GM12878 (cell line): ENCODE measurements at regions not wholly inside any gene's neighbourhood (a gene's known extent, or its start where the extent isn't known, plus 50 kb on each side); places are given as distances from the start of the nearest gene placed in this dataset.

Source experiments
- ATAC-seq: fragments of 200-7000 bp; cut with Tn5 transposase; 3 replicates; pipeline ENCODE4 v1.9.1; 2020; ENCODE audit warnings: mild to moderate bottlenecking, moderate library complexity
- BruUV-seq: library from RNA; stranded (reverse); fragments of 400-500 nt; replicated peaks from 2 replicates; lab custom pipeline; 2021; lab: Mats Ljungman, UMichigan
- CTCF ChIA-PET: fragments of 300-600 bp; sonication (Branson Sonifier 250); formaldehyde crosslinking; extraction: SDS; loops from one replicate; lab custom pipeline; 2021; ENCODE audit warnings: inconsistent platforms; lab: Yijun Ruan, JAX
- POLR2A ChIA-PET: fragments of 350-600 bp; formaldehyde crosslinking; extraction: SDS; loops from one replicate; lab custom pipeline; 2021; ENCODE audit warnings: inconsistent platforms; lab: Charles Lee
- RAD21 ChIA-PET: fragments of 300-600 bp; sonication (Branson Sonifier 250); formaldehyde crosslinking; loops from one replicate; lab custom pipeline; 2023; ENCODE audit warnings: antibody characterized with exemption; ENCODE audit not compliant: unreplicated experiment; lab: Charles Lee
- SMC1A ChIA-PET: fragments of 300-600 bp; sonication (Branson Sonifier 250); formaldehyde crosslinking; loops from one replicate; lab custom pipeline; 2023; ENCODE audit not compliant: unreplicated experiment, uncharacterized antibody; lab: Charles Lee
- DNase-seq: peaks from one replicate; pipeline ENCODE4 v3.0.0-alpha.2; 2011; ENCODE audit warnings: low read depth, low spot score
- FAIRE-seq: peaks from 3 replicates; lab custom pipeline; 2011; peaks lifted over from hg19 to GRCh38; lab: Jason Lieb, UNC
- H2AFZ ChIP-seq: 2 replicates; pipeline ENCODE4 v1.6.0; 2011; ENCODE audit warnings: low read depth, low read length, control low read depth; ENCODE audit not compliant: control insufficient read depth
- H3K27ac ChIP-seq: 2 replicates; pipeline ENCODE4 v1.5.1; 2011; ENCODE audit warnings: control low read depth; ENCODE audit not compliant: control insufficient read depth, insufficient read depth
- H3K27me3 ChIP-seq, 2 experiments: replicated peaks in 1 of 2; 2 replicates each; pipeline versions ENCODE4 v1.6.0 to v1.6.1; 2011; ENCODE audit warnings: low read length in 1 of 2; ENCODE audit not compliant: control insufficient read depth in 2 of 2, insufficient read depth in 2 of 2
- H3K36me3 ChIP-seq, 2 experiments: 2 replicates each; pipeline ENCODE4 v1.5.1; 2011; ENCODE audit warnings: low read length in 1 of 2; ENCODE audit not compliant: control insufficient read depth in 2 of 2, insufficient read depth in 2 of 2
- H3K4me1 ChIP-seq: 2 replicates; pipeline ENCODE4 v1.6.1; 2011; ENCODE audit warnings: mild to moderate bottlenecking, low read length, moderate library complexity, mixed read lengths; ENCODE audit not compliant: control insufficient read depth, insufficient read depth
- H3K4me2 ChIP-seq: 2 replicates; pipeline ENCODE4 v1.6.0; 2011; ENCODE audit warnings: control low read depth; ENCODE audit not compliant: control insufficient read depth, insufficient read depth
- H3K4me3 ChIP-seq: fragments of 200-600 bp; sonication (generic); 2 replicates; pipeline ENCODE4 v1.5.1; 2016
- H3K79me2 ChIP-seq: 2 replicates; pipeline ENCODE4 v1.6.0; 2011; ENCODE audit warnings: low read length; ENCODE audit not compliant: control insufficient read depth, insufficient read depth
- H3K9ac ChIP-seq: 2 replicates; pipeline ENCODE4 v1.8.0; 2011; ENCODE audit warnings: low read length, control low read depth, mixed read lengths; ENCODE audit not compliant: control insufficient read depth, insufficient read depth
- H3K9me3 ChIP-seq: replicated peaks from 3 replicates; pipeline ENCODE4 v1.5.1; 2011; ENCODE audit warnings: mild to moderate bottlenecking, low read length; ENCODE audit not compliant: control insufficient read depth, insufficient read depth
- H4K20me1 ChIP-seq: 2 replicates; pipeline ENCODE4 v1.6.0; 2011; ENCODE audit not compliant: control insufficient read depth, insufficient read depth
- CBFB ChIP-seq: IDR thresholded peaks from 2 replicates; pipeline ENCODE4 v1.6.1; 2016; ENCODE audit warnings: antibody characterized with exemption, low read depth
- CBX3 ChIP-seq: fragments of 200-600 bp; sonication (generic); IDR thresholded peaks from 2 replicates; pipeline ENCODE4 v1.6.1; 2016; ENCODE audit warnings: low read depth, borderline replicate concordance
- CREM ChIP-seq: IDR thresholded peaks from 2 replicates; pipeline ENCODE4 v1.6.1; 2014; ENCODE audit warnings: antibody characterized with exemption, low read depth
- EGR1 ChIP-seq, 2 experiments: IDR thresholded peaks; 1 replicate in 1 of 2; 2 replicates in 1 of 2; pipeline ENCODE4 v1.6.1; 2011 to 2012; ENCODE audit warnings: low read depth in 2 of 2, low read length in 2 of 2, borderline replicate concordance in 1 of 2, mild to moderate bottlenecking in 1 of 2, moderate library complexity in 1 of 2
- EZH2 ChIP-seq: IDR thresholded peaks from 2 replicates; pipeline ENCODE4 v1.6.1; 2012; ENCODE audit warnings: low read depth, mild to moderate bottlenecking, control low read depth, inconsistent platforms, low read length, borderline replicate concordance; ENCODE audit not compliant: control insufficient read depth
- GABPA ChIP-seq: IDR thresholded peaks from 2 replicates; pipeline ENCODE4 v1.6.1; 2014; ENCODE audit warnings: antibody characterized with exemption, low read depth, mild to moderate bottlenecking, inconsistent platforms
- IRF3 ChIP-seq: fragments of 450-650 bp; IDR thresholded peaks from 2 replicates; pipeline ENCODE4 v1.6.1; 2014; ENCODE audit warnings: mild to moderate bottlenecking
- KLF5 ChIP-seq: fragments of 450-650 bp; IDR thresholded peaks from 2 replicates; pipeline ENCODE4 v1.6.1; 2014; ENCODE audit warnings: mild to moderate bottlenecking; ENCODE audit not compliant: partially characterized antibody
- LARP7 ChIP-seq: fragments of 450-650 bp; IDR thresholded peaks from 2 replicates; pipeline ENCODE4 v1.6.1; 2017; ENCODE audit warnings: mild to moderate bottlenecking
- MAX ChIP-seq: IDR thresholded peaks from 2 replicates; pipeline ENCODE4 v1.6.1; 2012; ENCODE audit warnings: low read depth, low read length, improper control_type of control experiment
- NKRF ChIP-seq: fragments of 450-650 bp; conservative IDR thresholded peaks from 2 replicates; pipeline ENCODE4 v1.6.1; 2017; ENCODE audit warnings: mild to moderate bottlenecking, moderate library complexity
- PAX5 ChIP-seq: IDR thresholded peaks from 2 replicates; pipeline ENCODE4 v1.6.1; 2011; ENCODE audit warnings: low read depth, low read length, borderline replicate concordance
- SMAD1 ChIP-seq: fragments of 450-650 bp; IDR thresholded peaks from 2 replicates; pipeline ENCODE4 v1.6.1; 2018; ENCODE audit warnings: mild to moderate bottlenecking, low read depth; ENCODE audit not compliant: partially characterized antibody
- SUPT20H ChIP-seq: IDR thresholded peaks from 2 replicates; pipeline ENCODE4 v1.6.1; 2011; ENCODE audit warnings: low read depth, mild to moderate bottlenecking, low read length, moderate library complexity, borderline replicate concordance; ENCODE audit not compliant: control insufficient read depth
- TBL1XR1 ChIP-seq: IDR thresholded peaks from 2 replicates; pipeline ENCODE4 v1.6.1; 2012; ENCODE audit warnings: low read depth, low read length, improper control_type of control experiment
- ZNF274 ChIP-seq: IDR thresholded peaks from one replicate; pipeline ENCODE4 v1.8.0; 2011; ENCODE audit not compliant: insufficient read length, insufficient read depth
- WGBS: methylation state at CpG from one replicate; pipeline ENCODE4 v1.1.6; 2016; ENCODE audit warnings: low lambda C conversion rate; ENCODE audit not compliant: insufficient replicate concordance, insufficient coverage; ENCODE audit errors: missing lambda C conversion rate; 5-methylcytosine and 5-hydroxymethylcytosine counted together
- in situ Hi-C: fragments of 300-500 bp; cut with MboI; formaldehyde crosslinking; loops from 9 replicates; pipeline ENCODE4 v1.14.3; 2018; ENCODE audit warnings: mixed read lengths
- intact Hi-C: fragments of 100-400 bp; cut with micrococcal nuclease; formaldehyde crosslinking; loops from one replicate; pipeline ENCODE4 v1.14.2; 2022; ENCODE audit not compliant: unreplicated experiment

- intact Hi-C loops: no loop called here
- DNase-seq: no peak
- peak overlapping the region; percentile 62; the same call in 1 of the 2 replicates for H3K4me3 ChIP-seq
- no peaks in the 10 kb centered on the region; the same call in 2 of the 3 replicates for H3K9me3 ChIP-seq
- H3K79me2 ChIP-seq: no peaks in the 10 kb centered on the region
- 42% methylated on average over 3 of the region's 3 CpGs for WGBS
- H3K4me2 ChIP-seq: peak overlapping the region; percentile 93
- 0 out of 2 replicates have a peak overlapping the region, but pooled peaks have one; percentile 63 for H3K9ac ChIP-seq
- no TSS peak for BruUV-seq
- no peak for FAIRE-seq
- peak; percentile 27 for ATAC-seq
- ChIA-PET POLR2A (interaction anchor here (0.7 to 3.7 kb wide), 15 partner anchors 21 to 291 kb away, joined by 3 to 34 read pairs (median 4); partner anchors contain the start of gene MYCBP2), CTCF (interaction anchor here (0.8 to 5.0 kb wide), 52 partner anchors 10 to 452 kb away, joined by 3 to 80 read pairs (median 8); partner anchors contain the start of gene MYCBP2), SMC1A (interaction anchor here (0.6 to 6.4 kb wide), 76 partner anchors 12 to 486 kb away, joined by 3 to 113 read pairs (median 6); partner anchors contain the start of genes CLN5 and MYCBP2), RAD21 (interaction anchor here (0.7 to 7.1 kb wide), 50 partner anchors 10 to 471 kb away, joined by 3 to 135 read pairs (median 8); partner anchors contain the start of gene MYCBP2)
- TF ChIP-seq ZNF274 (no peak), CREM (no peak), LARP7 (no peak), GABPA (no peak), EGR1 (IDR thresholded peaks at IDR 0.05; ENCODE audit: borderline replicate concordance in 1 of 2, low read depth in 2 of 2, low read length in 2 of 2) (no peak), CBFB (no peak), EZH2 (no peak), PAX5 (no peak), IRF3 (no peak), CBX3 (no peak), NKRF (no peak), KLF5 (no peak), SMAD1 (no peak), SUPT20H (no peak), MAX (no peak), TBL1XR1 (no peak)
- in situ Hi-C loops: loop anchor here (5.0 kb wide), 1 partner anchor 140 kb away; no protein-coding TSS in a partner anchor
- H3K27me3 ChIP-seq: no peaks in the 10 kb centered on the region
- no peaks in the 10 kb centered on the region for H3K36me3 ChIP-seq
- peak overlapping the region; percentile 70; the same call in 1 of the 2 replicates for H3K27ac ChIP-seq
- peaks cover 6% of the 10 kb centered on the region for H3K4me1 ChIP-seq
- H2AFZ ChIP-seq: peak overlapping the region; percentile 87
- no peaks in the 10 kb centered on the region for H4K20me1 ChIP-seq
Observed at GRCh38 chr13:77477299-77477848, 58.1 kb upstream of the SCEL start.
